Right kidney (tissue), 1 donor: ENCODE measurements at regions not wholly inside any gene's neighbourhood (a gene's known extent, or its start where the extent isn't known, plus 50 kb on each side); places are given as distances from the start of the nearest gene placed in this dataset.

Experiments
- DNase-seq: peaks from one replicate; pipeline ENCODE4 v3.0.0-alpha.2; 2016

- no peak for DNase-seq
Observed at GRCh38 chr10:28058746-28059145, 59.9 kb upstream of the ODAD2 start.

DNA sequence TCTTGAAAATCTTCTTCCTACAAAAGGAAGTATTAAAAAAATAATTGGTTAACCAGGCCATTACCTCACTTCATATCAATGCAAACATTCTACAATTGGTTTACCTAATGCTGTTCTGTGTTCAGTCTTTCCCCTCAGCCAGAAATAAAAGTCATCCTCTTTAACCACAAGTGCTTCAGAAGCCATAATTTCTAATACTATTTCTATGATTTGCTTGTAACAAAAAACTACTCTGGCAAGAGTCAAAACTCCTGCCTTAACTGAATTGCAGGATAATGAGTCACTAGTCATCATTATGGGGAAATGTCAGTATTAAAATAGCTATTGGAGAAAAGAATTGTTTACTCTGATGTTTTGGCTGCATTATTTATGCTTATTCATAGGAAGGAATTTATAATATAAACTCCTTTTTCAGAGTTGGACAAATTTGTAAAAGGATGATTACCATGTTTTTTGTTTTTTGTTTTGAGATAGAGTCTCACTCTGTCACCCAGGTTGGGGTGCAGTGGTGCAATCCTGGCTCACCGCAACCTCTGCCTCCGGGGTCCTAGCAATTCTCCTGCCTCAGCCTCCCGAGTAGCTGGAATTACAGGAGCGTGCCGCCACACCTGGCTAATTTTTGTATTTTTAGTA lies 55.5 kb upstream of the ODAD2 start:
- no peak for DNase-seq

GRCh38 chr10:28049286-28049685 lies 50.4 kb upstream of the ODAD2 start:
- no peak for DNase-seq
